ENCODE measurements at regions not wholly inside any gene's neighbourhood (a gene's known extent, or its start where the extent isn't known, plus 50 kb on each side); places are given as distances from the start of the nearest gene placed in this dataset.

GRCh38 chr5:117454716-117455212 lies 880.1 kb upstream of the SEMA6A start:
- intact Hi-C loops (cut with micrococcal nuclease; ENCODE audit: unreplicated experiment) = loop anchor here (5.0 kb wide), 1 partner anchor 1338 kb away; no protein-coding TSS in a partner anchor
- DNase-seq = peak; percentile 70 to 81
- no peaks in the 10 kb centered on the region for H3F3A ChIP-seq (ENCODE audit: insufficient read depth, low read depth)
- H3K9me3 ChIP-seq (ENCODE audit: insufficient read depth, low read depth) = no peaks in the 10 kb centered on the region
- H3K36me3 ChIP-seq (ENCODE audit: low read depth) = no peaks in the 10 kb centered on the region
- ChIA-PET CTCF (interaction anchor here (0.6 to 1.0 kb wide), 2 partner anchors 12 to 2000 kb away, joined by 3 to 4 read pairs; no protein-coding TSS in a partner anchor), POLR2A (ENCODE audit: unreplicated experiment) (interaction anchor here (0.5 kb wide), 1 partner anchor 1922 kb away, joined by 5 read pairs; no protein-coding TSS in a partner anchor)
- peak overlapping the region; percentile 97 for H3K4me2 ChIP-seq
- H3K4me1 ChIP-seq (replicated peaks; ENCODE audit: insufficient read depth) = 0 out of 2 replicates have a peak, but pooled peaks cover 4% of the 10 kb centered on the region
- TF ChIP-seq, protein P1, sequence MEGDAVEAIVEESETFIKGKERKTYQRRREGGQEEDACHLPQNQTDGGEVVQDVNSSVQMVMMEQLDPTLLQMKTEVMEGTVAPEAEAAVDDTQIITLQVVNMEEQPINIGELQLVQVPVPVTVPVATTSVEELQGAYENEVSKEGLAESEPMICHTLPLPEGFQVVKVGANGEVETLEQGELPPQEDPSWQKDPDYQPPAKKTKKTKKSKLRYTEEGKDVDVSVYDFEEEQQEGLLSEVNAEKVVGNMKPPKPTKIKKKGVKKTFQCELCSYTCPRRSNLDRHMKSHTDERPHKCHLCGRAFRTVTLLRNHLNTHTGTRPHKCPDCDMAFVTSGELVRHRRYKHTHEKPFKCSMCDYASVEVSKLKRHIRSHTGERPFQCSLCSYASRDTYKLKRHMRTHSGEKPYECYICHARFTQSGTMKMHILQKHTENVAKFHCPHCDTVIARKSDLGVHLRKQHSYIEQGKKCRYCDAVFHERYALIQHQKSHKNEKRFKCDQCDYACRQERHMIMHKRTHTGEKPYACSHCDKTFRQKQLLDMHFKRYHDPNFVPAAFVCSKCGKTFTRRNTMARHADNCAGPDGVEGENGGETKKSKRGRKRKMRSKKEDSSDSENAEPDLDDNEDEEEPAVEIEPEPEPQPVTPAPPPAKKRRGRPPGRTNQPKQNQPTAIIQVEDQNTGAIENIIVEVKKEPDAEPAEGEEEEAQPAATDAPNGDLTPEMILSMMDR (conservative IDR thresholded peaks at IDR 0.05) = peak; percentile 91
- no peak for TF ChIP-seq EZH2 (IDR thresholded peaks at IDR 0.05; ENCODE audit: low read depth)
- no peaks in the 10 kb centered on the region for H4K20me1 ChIP-seq (ENCODE audit: insufficient read depth)
- no peak overlapping the region for H3K27ac ChIP-seq
- no peaks in the 10 kb centered on the region for H3K27me3 ChIP-seq (ENCODE audit: insufficient read depth, low read depth)
- BruUV-seq (replicated peaks) = no TSS peak
- H3K4me3 ChIP-seq = peak overlapping the region; percentile 89
- H2AFZ ChIP-seq = peak overlapping the region; percentile 100
- no peaks in the 10 kb centered on the region for H3K79me2 ChIP-seq (ENCODE audit: low read depth)
- H3K9me2 ChIP-seq (ENCODE audit: insufficient read depth) = no peaks in the 10 kb centered on the region

GRCh38 chr5:117436846-117437245 lies 862.2 kb upstream of the SEMA6A start:
- Histone ChIP-seq H3K27me3 (ENCODE audit: insufficient read depth, low read depth) (no peaks in the 10 kb centered on the region), H3K4me1 (replicated peaks; ENCODE audit: insufficient read depth) (no peaks in the 10 kb centered on the region), H3K79me2 (ENCODE audit: low read depth) (no peaks in the 10 kb centered on the region), H3K9me3 (ENCODE audit: insufficient read depth, low read depth) (no peaks in the 10 kb centered on the region), H3K4me2 (no peak overlapping the region), H4K20me1 (ENCODE audit: insufficient read depth) (no peaks in the 10 kb centered on the region), H2AFZ (no peak overlapping the region), H3F3A (ENCODE audit: insufficient read depth, low read depth) (no peaks in the 10 kb centered on the region), H3K4me3 (no peak overlapping the region), H3K36me3 (ENCODE audit: low read depth) (no peaks in the 10 kb centered on the region), H3K27ac (no peak overlapping the region), H3K9me2 (ENCODE audit: insufficient read depth) (no peaks in the 10 kb centered on the region)
- POLR2A ChIA-PET (ENCODE audit: unreplicated experiment) = no interaction called here
- TF ChIP-seq, protein P1 (conservative IDR thresholded peaks at IDR 0.05) = no peak
- no TSS peak for BruUV-seq (replicated peaks)
- DNase-seq = no peak
- CTCF ChIA-PET = no interaction called here
- intact Hi-C loops (cut with micrococcal nuclease; ENCODE audit: unreplicated experiment) = no loop called here

DNA sequence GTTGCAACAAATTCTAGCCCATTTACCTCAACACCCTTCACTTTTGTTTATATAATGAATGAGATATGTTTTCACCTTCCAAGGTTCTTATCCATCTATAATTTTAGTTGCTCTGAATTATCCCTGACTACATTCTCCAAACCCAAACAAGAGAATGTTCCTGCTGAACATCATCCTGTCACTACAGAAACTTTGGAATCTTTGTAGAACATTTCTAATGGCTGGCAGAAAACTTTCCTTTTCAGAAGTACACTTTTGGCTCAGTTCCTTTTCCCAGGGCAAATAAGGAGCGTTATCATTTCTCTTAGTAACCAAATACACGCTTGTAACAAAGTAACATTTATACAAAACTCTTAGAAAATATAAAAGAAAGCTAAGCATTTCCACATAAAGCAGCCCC lies 860.6 kb upstream of the SEMA6A start:
- ChIA-PET CTCF (no interaction called here), POLR2A (ENCODE audit: unreplicated experiment) (no interaction called here)
- intact Hi-C loops (cut with micrococcal nuclease; ENCODE audit: unreplicated experiment) = no loop called here
- no peaks in the 10 kb centered on the region for H3K27me3 ChIP-seq (ENCODE audit: insufficient read depth, low read depth)
- no peak overlapping the region for H3K4me2 ChIP-seq
- no peak overlapping the region for H3K27ac ChIP-seq
- DNase-seq = no peak
- no peaks in the 10 kb centered on the region for H3K79me2 ChIP-seq (ENCODE audit: low read depth)
- no peaks in the 10 kb centered on the region for H3K36me3 ChIP-seq (ENCODE audit: low read depth)
- no TSS peak for BruUV-seq (replicated peaks)
- no peaks in the 10 kb centered on the region for H3K9me3 ChIP-seq (ENCODE audit: insufficient read depth, low read depth)
- no peak for TF ChIP-seq EZH2 (IDR thresholded peaks at IDR 0.05; ENCODE audit: low read depth)
- TF ChIP-seq, protein P1 (conservative IDR thresholded peaks at IDR 0.05) = no peak
- no peaks in the 10 kb centered on the region for H3K9me2 ChIP-seq (ENCODE audit: insufficient read depth)
- H2AFZ ChIP-seq = no peak overlapping the region
- no peaks in the 10 kb centered on the region for H4K20me1 ChIP-seq (ENCODE audit: insufficient read depth)
- no peaks in the 10 kb centered on the region for H3K4me1 ChIP-seq (replicated peaks; ENCODE audit: insufficient read depth)
- no peaks in the 10 kb centered on the region for H3F3A ChIP-seq (ENCODE audit: insufficient read depth, low read depth)
- H3K4me3 ChIP-seq = no peak overlapping the region
